DOHH2 (cell line): ENCODE measurements at regions not wholly inside any gene's neighbourhood (a gene's known extent, or its start where the extent isn't known, plus 50 kb on each side); places are given as distances from the start of the nearest gene placed in this dataset.

Source experiments
- H3F3A ChIP-seq: fragments of 200-600 bp; sonication (generic), shearing (Covaris generic); 2 replicates; pipeline ENCODE4 v1.6.0; 2016; ENCODE audit warnings: antibody characterized with exemption, mild to moderate bottlenecking; ENCODE audit not compliant: control insufficient read depth, insufficient read depth
- H3K27ac ChIP-seq: fragments of 200-600 bp; sonication (generic); 2 replicates; pipeline ENCODE4 v1.5.1; 2014; ENCODE audit warnings: low read depth, mild to moderate bottlenecking, low read length, moderate library complexity
- H3K27me3 ChIP-seq: fragments of 200-600 bp; sonication (generic); 2 replicates; pipeline ENCODE4 v1.6.1; 2014; ENCODE audit warnings: mild to moderate bottlenecking, low read length, mixed read lengths; ENCODE audit not compliant: control insufficient read depth
- H3K36me3 ChIP-seq: fragments of 200-600 bp; sonication (generic); 2 replicates; pipeline ENCODE4 v1.6.1; 2014; ENCODE audit warnings: mild to moderate bottlenecking, low read length, moderate library complexity, mixed read lengths; ENCODE audit not compliant: control insufficient read depth
- H3K4me1 ChIP-seq: fragments of 200-600 bp; sonication (generic); 2 replicates; pipeline ENCODE4 v1.6.1; 2014; ENCODE audit warnings: mild to moderate bottlenecking, low read length, mixed read lengths; ENCODE audit not compliant: control insufficient read depth
- H3K4me2 ChIP-seq: fragments of 200-600 bp; sonication (generic); 2 replicates; pipeline ENCODE4 v1.6.0; 2014; ENCODE audit warnings: mild to moderate bottlenecking, low read length, moderate library complexity
- H3K4me3 ChIP-seq: fragments of 200-600 bp; sonication (generic); 2 replicates; pipeline ENCODE4 v1.5.1; 2014; ENCODE audit warnings: mild to moderate bottlenecking, low read length, mixed read lengths
- H3K79me2 ChIP-seq: fragments of 200-600 bp; sonication (generic); 2 replicates; pipeline ENCODE4 v1.6.1; 2014; ENCODE audit warnings: mild to moderate bottlenecking, low read length, mixed read lengths; ENCODE audit not compliant: control insufficient read depth
- H3K9me2 ChIP-seq: fragments of 200-600 bp; sonication (generic); replicated peaks from 2 replicates; pipeline ENCODE4 v1.6.1; 2014; ENCODE audit warnings: mild to moderate bottlenecking, low read length, mixed read lengths; ENCODE audit not compliant: control insufficient read depth
- H3K9me3 ChIP-seq: fragments of 200-600 bp; sonication (generic); 2 replicates; pipeline ENCODE4 v1.6.1; 2014; ENCODE audit warnings: antibody characterized with exemption, low read length, mixed read lengths; ENCODE audit not compliant: control insufficient read depth, insufficient read depth
- H4K20me1 ChIP-seq: fragments of 200-600 bp; sonication (generic); 2 replicates; pipeline ENCODE4 v1.6.0; 2014; ENCODE audit warnings: low read depth, mild to moderate bottlenecking, antibody characterized with exemption, low read length, moderate library complexity; ENCODE audit not compliant: control insufficient read depth, insufficient read depth
- CTCF ChIP-seq: fragments of 200-600 bp; sonication (generic); IDR thresholded peaks from one replicate; pipeline ENCODE4 v1.5.1; 2014; ENCODE audit warnings: antibody characterized with exemption, mild to moderate bottlenecking, low read depth, low read length; ENCODE audit not compliant: poor library complexity, severe bottlenecking
- EZH2phosphoT487 ChIP-seq: fragments of 200-600 bp; sonication (generic); IDR thresholded peaks from 2 replicates; pipeline ENCODE4 v1.6.1; 2017; ENCODE audit warnings: borderline replicate concordance, mild to moderate bottlenecking, antibody characterized with exemption, low read length, moderate library complexity, mixed read lengths

GRCh38 chr12:124149287-124149686 is 145.6 kb upstream of the RFLNA start:
- Histone ChIP-seq H4K20me1 (no peaks in the 10 kb centered on the region), H3K4me2 (no peak overlapping the region), H3K79me2 (no peaks in the 10 kb centered on the region), H3K36me3 (no peaks in the 10 kb centered on the region), H3F3A (no peaks in the 10 kb centered on the region), H3K27me3 (no peaks in the 10 kb centered on the region), H3K9me2 (no peaks in the 10 kb centered on the region), H3K4me1 (peaks cover 11% of the 10 kb centered on the region), H3K4me3 (no peak overlapping the region), H3K9me3 (no peaks in the 10 kb centered on the region), H3K27ac (no peak overlapping the region)
- TF ChIP-seq EZH2phosphoT487 (no peak), CTCF (no peak)

GRCh38 chr12:124150168-124150567 is 144.7 kb upstream of the RFLNA start:
- Histone ChIP-seq H3K4me1 (peaks cover 11% of the 10 kb centered on the region), H3K27me3 (no peaks in the 10 kb centered on the region), H4K20me1 (no peaks in the 10 kb centered on the region), H3K79me2 (no peaks in the 10 kb centered on the region), H3K27ac (no peak overlapping the region), H3F3A (no peaks in the 10 kb centered on the region), H3K9me2 (no peaks in the 10 kb centered on the region), H3K9me3 (no peaks in the 10 kb centered on the region), H3K4me3 (no peak overlapping the region), H3K36me3 (no peaks in the 10 kb centered on the region), H3K4me2 (no peak overlapping the region)
- TF ChIP-seq EZH2phosphoT487, result no peak
- no peak for TF ChIP-seq CTCF

- H3K4me2 ChIP-seq, result no peak overlapping the region
- H3K9me3 ChIP-seq, result no peaks in the 10 kb centered on the region
- no peaks in the 10 kb centered on the region for H3K79me2 ChIP-seq
- no peaks in the 10 kb centered on the region for H3K9me2 ChIP-seq
- H3K4me3 ChIP-seq, result no peak overlapping the region
- no peaks in the 10 kb centered on the region for H4K20me1 ChIP-seq
- H3K27ac ChIP-seq, result no peak overlapping the region
- H3K27me3 ChIP-seq, result no peaks in the 10 kb centered on the region
- no peak for TF ChIP-seq CTCF
- no peak for TF ChIP-seq EZH2phosphoT487
- no peaks in the 10 kb centered on the region for H3K36me3 ChIP-seq
- H3F3A ChIP-seq, result no peaks in the 10 kb centered on the region
- H3K4me1 ChIP-seq, result peaks cover 11% of the 10 kb centered on the region
Observed at GRCh38 chr12:124151583-124151982, 143.3 kb upstream of the RFLNA start.

- Histone ChIP-seq H3K79me2 (no peaks in the 10 kb centered on the region), H4K20me1 (no peaks in the 10 kb centered on the region), H3K4me3 (no peak overlapping the region), H3F3A (no peaks in the 10 kb centered on the region), H3K27me3 (no peaks in the 10 kb centered on the region), H3K4me2 (no peak overlapping the region), H3K27ac (no peak overlapping the region), H3K4me1 (peaks cover 5% of the 10 kb centered on the region), H3K36me3 (no peaks in the 10 kb centered on the region), H3K9me2 (no peaks in the 10 kb centered on the region), H3K9me3 (no peaks in the 10 kb centered on the region)
- TF ChIP-seq CTCF (no peak), EZH2phosphoT487 (no peak)
Observed at GRCh38 chr12:124152731-124153130, 142.2 kb upstream of the RFLNA start.
